IPS-20b (cell line): ENCODE measurements at regions not wholly inside any gene's neighbourhood (a gene's known extent, or its start where the extent isn't known, plus 50 kb on each side); places are given as distances from the start of the nearest gene placed in this dataset.

Source experiments
- H3K27ac ChIP-seq: one replicate; pipeline ENCODE4 v1.5.1; 2013; ENCODE audit warnings: low read length
- H3K27me3 ChIP-seq: 2 replicates; pipeline ENCODE4 v1.6.1; 2013; ENCODE audit warnings: mild to moderate bottlenecking, low read length, inconsistent platforms; ENCODE audit not compliant: insufficient read depth
- H3K36me3 ChIP-seq: 2 replicates; pipeline ENCODE4 v1.6.1; 2013; ENCODE audit warnings: low read depth, mild to moderate bottlenecking, inconsistent platforms, low read length, moderate library complexity; ENCODE audit not compliant: insufficient read depth
- H3K4me1 ChIP-seq: 2 replicates; pipeline ENCODE4 v1.6.1; 2013; ENCODE audit warnings: mild to moderate bottlenecking, control low read depth, inconsistent platforms, low read length, moderate library complexity; ENCODE audit not compliant: insufficient read depth
- H3K4me3 ChIP-seq: 2 replicates; pipeline ENCODE4 v1.5.1; 2013; ENCODE audit warnings: mild to moderate bottlenecking, low read length, inconsistent platforms
- H3K9ac ChIP-seq: 2 replicates; pipeline ENCODE4 v1.6.1; 2013; ENCODE audit warnings: low read depth, mild to moderate bottlenecking, inconsistent platforms, low read length, moderate library complexity
- H3K9me3 ChIP-seq: 2 replicates; pipeline ENCODE4 v1.6.1; 2013; ENCODE audit warnings: mild to moderate bottlenecking, low read depth, low read length, inconsistent platforms; ENCODE audit not compliant: insufficient read depth

DNA sequence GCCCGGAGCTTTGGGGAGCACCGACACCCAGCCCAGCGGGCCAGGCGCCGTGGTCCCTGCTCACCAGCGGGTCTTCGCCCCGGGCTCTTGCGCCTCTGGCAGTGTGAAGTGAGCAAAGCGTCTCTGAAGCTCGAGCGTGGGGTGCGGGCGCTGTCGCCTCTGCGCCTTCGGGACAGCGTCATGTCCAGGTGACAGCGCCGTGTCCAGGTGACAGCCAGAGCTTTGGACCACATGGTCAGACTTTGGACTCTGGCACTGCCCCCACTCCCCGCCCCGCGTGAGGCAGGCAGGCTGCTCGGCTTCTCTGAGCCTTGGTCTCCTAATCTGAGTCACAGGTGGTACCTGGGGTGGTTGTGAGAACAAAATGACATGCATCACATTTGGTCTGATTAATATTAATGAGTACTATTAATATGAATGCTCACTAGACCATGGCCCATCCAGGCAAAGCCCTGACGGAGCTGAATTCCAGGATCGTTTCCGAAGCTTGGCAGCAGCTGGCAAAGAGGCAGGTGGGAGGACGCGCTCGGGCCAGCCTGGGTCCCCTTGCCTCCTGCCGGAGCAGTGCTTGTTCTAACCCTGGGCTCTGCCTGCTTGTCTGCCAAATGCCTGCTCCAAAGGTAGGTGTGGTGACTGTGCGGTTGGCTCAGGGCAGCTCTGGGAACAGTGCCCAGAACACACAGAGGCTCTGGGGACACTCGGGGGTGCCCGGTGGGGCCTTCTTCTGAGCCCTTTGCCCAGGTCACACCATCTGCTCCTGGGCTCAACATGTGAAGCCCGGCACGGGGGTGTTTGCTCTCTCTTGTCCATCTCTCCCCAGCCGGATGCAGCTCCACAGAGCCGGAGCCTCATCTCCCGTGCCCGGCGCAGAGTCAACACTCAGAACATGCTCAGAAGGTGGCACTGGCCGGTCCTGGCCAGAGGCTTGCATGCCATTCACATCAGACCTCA, 157.1 kb downstream of the OLFM1 start:
- Histone ChIP-seq H3K4me3 (no peak overlapping the region), H3K27me3 (no peaks in the 10 kb centered on the region), H3K9ac (no peak overlapping the region), H3K27ac (no peak overlapping the region), H3K9me3 (no peaks in the 10 kb centered on the region), H3K4me1 (no peaks in the 10 kb centered on the region), H3K36me3 (no peaks in the 10 kb centered on the region)

DNA sequence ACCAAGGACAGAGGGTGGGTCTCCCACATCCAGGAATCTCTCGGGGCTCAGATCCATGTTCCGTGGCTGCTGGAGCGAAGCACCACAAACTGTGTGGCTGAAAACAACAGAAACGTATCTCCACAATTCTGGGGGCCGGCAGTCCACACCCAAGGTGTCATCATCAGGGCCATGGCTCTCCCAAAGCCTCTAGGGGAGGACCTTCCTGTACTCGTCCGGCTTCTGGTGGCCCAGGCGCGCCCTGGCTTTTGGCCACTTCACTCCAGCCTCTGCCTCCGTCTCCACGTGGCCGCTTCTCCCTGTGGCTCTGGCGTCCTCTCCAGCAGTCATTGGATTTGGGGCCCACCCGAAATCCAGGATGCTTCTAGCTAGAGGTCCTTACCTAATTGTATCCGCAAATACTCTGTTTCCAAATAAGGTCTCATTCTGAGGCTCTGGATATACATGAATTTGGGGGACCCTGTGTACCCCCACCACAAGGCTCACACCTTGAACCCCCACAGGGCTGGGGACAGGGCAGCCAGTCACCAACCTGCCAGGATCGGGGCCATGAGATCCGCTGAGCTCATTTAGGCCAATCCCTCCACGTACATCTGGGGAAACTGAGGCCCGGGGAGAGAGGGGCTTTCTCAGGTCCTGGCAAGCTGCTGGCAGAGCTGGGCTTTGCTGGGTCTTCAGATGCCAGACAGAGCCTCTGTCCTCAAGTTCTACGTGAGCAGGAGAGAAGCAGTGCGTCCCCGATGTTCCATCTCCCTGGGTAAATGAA, 158.2 kb downstream of the OLFM1 start:
- no peak overlapping the region for H3K4me3 ChIP-seq
- no peaks in the 10 kb centered on the region for H3K4me1 ChIP-seq
- no peak overlapping the region for H3K27ac ChIP-seq
- H3K9ac ChIP-seq: no peak overlapping the region
- no peaks in the 10 kb centered on the region for H3K27me3 ChIP-seq
- H3K36me3 ChIP-seq: no peaks in the 10 kb centered on the region
- H3K9me3 ChIP-seq: no peaks in the 10 kb centered on the region

DNA sequence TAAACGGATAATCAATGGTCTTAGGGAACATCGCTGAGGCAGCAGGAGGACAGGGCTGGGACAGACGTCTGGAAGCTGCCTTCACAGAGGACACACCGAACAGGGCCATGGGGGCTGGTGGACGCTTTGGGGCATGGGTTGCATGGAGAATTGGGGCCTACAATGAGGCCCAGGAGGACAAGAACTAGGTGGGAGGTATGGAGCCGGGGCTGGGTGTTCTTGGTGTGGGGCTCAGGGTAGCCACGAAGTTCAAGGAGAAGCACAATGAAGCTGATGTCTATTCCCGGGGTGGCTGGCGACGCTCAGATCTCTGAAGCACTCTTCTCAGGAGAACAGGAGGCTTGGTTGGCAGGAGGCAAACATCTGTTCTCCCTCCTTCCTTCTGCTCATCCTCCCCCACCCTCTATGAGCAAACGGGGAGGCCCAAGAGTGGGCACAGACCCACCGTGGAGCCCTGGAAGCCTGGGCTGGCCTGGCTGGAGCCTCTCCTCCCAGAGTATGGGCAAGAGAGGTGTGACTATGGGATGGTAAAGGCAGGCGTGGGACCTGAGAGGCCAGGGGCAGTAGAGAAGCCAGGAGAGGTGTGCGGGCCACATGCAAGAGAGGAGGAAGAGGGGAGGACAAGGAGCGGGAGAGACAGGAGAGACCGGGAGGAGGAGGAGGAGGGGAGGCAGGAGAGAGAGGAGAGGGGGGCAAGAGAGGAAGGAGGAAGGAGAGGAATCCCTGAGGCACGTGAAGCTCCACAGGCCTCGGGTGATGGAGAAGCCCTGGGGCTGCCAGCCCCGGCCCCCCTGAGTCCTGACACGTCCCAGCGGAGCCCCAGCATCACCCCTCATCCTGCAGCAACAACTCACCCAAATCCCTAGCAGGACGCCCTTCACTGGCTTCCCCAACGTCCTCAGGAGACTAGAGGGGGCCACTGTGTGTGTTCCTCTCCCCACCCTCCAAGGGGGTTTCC, 159.1 kb downstream of the OLFM1 start:
- Histone ChIP-seq H3K4me3 (no peak overlapping the region), H3K27ac (no peak overlapping the region), H3K4me1 (no peaks in the 10 kb centered on the region), H3K9me3 (no peaks in the 10 kb centered on the region), H3K27me3 (no peaks in the 10 kb centered on the region), H3K36me3 (no peaks in the 10 kb centered on the region), H3K9ac (no peak overlapping the region)

DNA sequence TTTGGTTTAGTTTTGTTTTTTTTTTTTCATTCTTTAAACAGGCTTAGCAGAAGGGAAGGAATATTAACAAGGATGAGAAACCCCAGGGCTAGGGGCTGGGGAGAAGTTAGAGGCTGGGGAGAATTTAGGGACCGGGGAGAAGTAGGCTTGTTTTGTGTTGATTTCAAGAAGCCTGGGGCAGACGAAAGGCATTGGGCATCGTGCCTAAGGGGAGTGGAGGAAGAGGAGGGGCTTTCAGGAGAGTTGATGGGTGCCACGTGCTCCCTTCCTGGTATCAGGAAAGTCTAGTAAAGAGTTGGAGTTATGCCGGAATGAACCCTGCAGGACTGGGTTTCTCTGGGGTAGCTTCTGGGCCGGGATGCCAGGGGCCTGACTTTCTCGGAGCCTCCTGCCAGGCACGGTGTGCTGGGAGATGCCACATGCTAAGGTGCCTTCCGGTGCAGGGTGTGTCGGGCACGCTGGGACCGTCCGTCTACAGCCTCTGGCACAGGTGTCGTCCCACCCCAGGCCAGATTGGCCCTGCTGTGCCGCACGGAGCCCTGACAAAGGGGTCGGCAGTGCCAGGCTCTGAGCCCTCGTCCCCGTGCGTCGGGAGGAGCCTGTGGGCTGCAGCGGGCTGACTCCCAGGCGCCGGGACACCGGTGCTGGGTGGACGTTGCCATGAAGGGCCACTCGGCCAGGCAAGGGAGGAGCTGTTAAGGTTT, 159.9 kb downstream of the OLFM1 start:
- H3K9ac ChIP-seq: no peak overlapping the region

DNA sequence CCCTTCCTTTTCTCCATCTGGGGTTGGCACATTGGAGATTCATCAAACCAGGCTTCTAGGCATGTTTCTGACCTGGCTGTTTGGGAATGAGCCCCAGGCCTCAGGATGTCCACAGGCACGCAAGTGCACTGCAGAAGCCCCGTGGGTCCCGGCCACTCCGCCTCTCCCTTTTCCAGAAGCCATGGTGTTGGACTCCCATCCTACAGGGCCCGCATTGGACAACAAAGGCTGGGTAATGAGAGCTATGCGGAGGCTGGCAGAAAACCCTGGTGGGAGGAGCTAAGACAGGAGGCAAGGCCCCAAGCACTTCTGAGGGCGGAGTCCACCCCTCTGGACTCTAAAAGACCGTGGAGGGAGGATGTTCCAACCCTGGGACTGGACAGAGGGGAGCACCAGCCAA, 160.6 kb downstream of the OLFM1 start:
- H3K9ac ChIP-seq: no peak overlapping the region
- no peaks in the 10 kb centered on the region for H3K4me1 ChIP-seq
- H3K9me3 ChIP-seq: no peaks in the 10 kb centered on the region
- H3K36me3 ChIP-seq: no peaks in the 10 kb centered on the region
- no peak overlapping the region for H3K27ac ChIP-seq
- H3K4me3 ChIP-seq: no peak overlapping the region
- no peaks in the 10 kb centered on the region for H3K27me3 ChIP-seq

More for the DNA sequence above, 159.9 kb downstream of the OLFM1 start:
- Histone ChIP-seq H3K36me3 (no peaks in the 10 kb centered on the region), H3K9me3 (no peaks in the 10 kb centered on the region), H3K27ac (no peak overlapping the region), H3K27me3 (no peaks in the 10 kb centered on the region), H3K4me3 (no peak overlapping the region), H3K4me1 (no peaks in the 10 kb centered on the region)

DNA sequence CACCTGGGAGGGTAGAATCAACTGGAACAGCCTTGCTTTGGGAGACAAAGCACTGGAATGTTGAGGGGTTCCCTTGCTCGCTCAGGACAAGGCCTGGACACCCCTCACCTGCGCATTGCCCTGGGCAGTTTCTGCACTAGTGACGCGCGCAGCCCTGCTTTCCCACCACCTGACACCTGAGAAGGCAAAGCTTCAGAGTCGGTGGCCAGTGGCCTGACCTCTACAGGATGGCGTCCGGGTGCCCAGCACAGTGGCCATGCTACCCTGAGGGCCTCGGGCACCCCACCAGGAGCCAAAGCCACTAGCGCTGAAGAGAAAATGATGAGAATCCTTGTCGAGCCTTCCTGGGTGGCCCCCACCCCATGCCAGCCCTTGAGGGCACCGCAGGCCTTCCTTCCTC, 161.3 kb downstream of the OLFM1 start:
- H3K27me3 ChIP-seq: no peaks in the 10 kb centered on the region
- H3K27ac ChIP-seq: no peak overlapping the region
- no peaks in the 10 kb centered on the region for H3K9me3 ChIP-seq
- no peak overlapping the region for H3K9ac ChIP-seq
- no peaks in the 10 kb centered on the region for H3K36me3 ChIP-seq
- H3K4me1 ChIP-seq: no peaks in the 10 kb centered on the region
- H3K4me3 ChIP-seq: no peak overlapping the region

DNA sequence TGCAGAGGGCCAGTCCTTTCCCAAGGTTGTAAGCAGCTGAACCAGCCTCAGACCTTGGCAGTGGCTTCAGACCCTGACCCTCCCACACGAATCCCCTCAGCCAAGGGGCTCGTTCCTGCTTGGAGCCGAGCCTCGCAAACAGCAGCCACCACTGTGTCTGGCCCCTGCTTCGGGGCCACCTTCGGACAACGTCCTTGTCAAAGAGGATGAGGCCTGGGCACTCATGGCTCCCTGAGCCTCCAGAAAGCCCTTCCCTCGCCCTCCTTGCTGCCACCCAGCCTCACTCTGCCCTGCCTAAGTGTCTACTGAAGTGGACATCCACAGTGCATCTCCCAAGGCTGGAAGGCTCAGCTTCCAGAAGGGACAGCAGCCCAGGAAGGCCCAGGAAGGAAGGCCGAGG, 161.7 kb downstream of the OLFM1 start:
- Histone ChIP-seq H3K27ac (no peak overlapping the region), H3K27me3 (peaks cover 4% of the 10 kb centered on the region; the same call in 1 of the 2 replicates), H3K9ac (no peak overlapping the region), H3K4me3 (no peak overlapping the region), H3K4me1 (0 out of 2 replicates have a peak, but pooled peaks cover 2% of the 10 kb centered on the region), H3K9me3 (no peaks in the 10 kb centered on the region), H3K36me3 (no peaks in the 10 kb centered on the region)

DNA sequence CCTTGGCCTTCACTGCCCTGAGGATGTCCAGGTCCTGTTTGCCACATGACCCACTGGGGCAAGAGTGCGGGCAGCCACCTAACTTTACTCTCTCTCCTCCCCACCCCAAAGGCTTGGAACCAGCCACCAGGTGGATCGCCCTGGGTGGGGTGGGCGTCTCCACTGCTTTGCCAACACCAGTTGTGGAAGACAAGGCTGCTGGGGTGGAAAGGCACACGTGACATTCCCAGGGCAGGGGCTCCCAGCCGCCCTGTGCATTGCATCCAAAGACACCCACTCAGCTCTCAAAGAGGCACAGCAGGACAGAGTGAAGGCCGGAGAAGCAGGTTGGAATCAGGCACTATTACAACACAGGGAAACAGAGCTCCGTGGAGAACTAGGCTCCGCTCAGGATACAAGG, 162.2 kb downstream of the OLFM1 start:
- Histone ChIP-seq H3K9ac (no peak overlapping the region), H3K4me1 (0 out of 2 replicates have a peak, but pooled peaks cover 2% of the 10 kb centered on the region), H3K4me3 (no peak overlapping the region), H3K36me3 (no peaks in the 10 kb centered on the region), H3K9me3 (no peaks in the 10 kb centered on the region), H3K27ac (no peak overlapping the region), H3K27me3 (peaks cover 7% of the 10 kb centered on the region; the same call in 1 of the 2 replicates)

DNA sequence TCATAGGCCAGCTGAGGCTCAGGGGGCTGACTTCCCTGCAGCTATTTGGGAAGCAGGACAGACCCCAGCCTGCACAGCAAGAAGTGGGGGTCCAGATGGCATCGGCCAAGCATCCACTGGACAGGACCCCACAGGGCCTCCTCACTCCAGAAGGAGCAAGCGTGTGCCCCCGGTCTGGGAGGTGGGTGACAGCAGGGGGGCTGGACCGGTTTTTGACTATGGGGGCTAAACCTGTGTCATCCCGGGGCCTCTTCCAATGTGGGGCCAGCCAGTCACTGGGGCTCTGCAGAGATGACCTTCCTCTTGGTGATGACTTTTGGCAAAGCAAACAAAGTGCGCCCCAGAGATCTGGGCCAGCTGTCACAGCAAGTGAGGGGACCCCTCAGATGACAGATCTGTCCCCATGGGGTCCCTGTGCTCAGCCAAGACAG, 163.9 kb downstream of the OLFM1 start:
- Histone ChIP-seq H3K9me3 (no peaks in the 10 kb centered on the region), H3K36me3 (no peaks in the 10 kb centered on the region), H3K4me3 (no peak overlapping the region), H3K27me3 (peaks cover 7% of the 10 kb centered on the region; the same call in 1 of the 2 replicates), H3K9ac (no peak overlapping the region), H3K4me1 (0 out of 2 replicates have a peak, but pooled peaks cover 2% of the 10 kb centered on the region), H3K27ac (no peak overlapping the region)

DNA sequence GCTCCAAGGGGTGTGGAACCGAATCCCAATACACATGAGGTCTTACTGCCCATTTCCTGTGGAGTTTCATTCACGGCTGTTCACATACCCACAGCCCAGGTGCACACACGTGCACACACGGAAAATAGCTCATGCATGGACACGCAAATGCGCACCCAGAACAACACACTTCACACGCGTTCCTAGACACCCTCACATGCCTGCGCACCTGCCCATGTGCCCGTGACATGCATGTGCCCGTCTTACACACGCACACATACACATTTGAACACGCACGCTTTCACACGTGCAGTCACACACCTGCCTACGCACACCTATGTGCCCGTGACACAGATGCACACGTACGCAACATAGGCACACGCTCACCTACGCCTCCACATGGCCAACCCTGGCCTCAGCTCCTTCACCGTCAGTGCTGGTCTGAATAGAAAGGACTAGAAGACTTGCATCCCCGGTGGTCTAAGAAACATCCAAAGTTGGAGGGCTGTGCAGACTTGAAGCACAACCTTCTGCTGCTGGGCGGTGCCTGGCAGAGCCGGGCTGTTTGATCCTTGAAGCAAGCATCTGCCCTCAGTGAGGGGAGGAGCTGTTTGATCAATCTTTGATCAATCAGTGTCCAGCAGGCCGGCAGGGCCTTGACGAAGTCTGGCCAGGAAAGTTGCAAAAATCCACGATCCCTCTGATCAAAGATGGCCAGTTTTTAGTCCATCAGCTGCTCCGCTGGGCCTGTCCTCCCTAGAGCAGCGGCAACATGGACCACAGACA, 164.7 kb downstream of the OLFM1 start:
- Histone ChIP-seq H3K27ac (no peak overlapping the region), H3K9ac (peak overlapping the region; percentile 25; the same call in 1 of the 2 replicates), H3K9me3 (no peaks in the 10 kb centered on the region), H3K4me3 (no peak overlapping the region), H3K36me3 (no peaks in the 10 kb centered on the region), H3K4me1 (0 out of 2 replicates have a peak, but pooled peaks cover 2% of the 10 kb centered on the region), H3K27me3 (peaks cover 7% of the 10 kb centered on the region; the same call in 1 of the 2 replicates)
